HG02943 (cell line): ENCODE measurements at regions not wholly inside any gene's neighbourhood (a gene's known extent, or its start where the extent isn't known, plus 50 kb on each side); places are given as distances from the start of the nearest gene placed in this dataset.
A peak's percentile ranks its signal among the peaks of the same experiment; 100 is the strongest.
"Not testable (repeated sequence)": the region's sequence is repeated elsewhere in the genome, so short reads cannot be mapped to it uniquely, and the experiment has no call there.

Experiments used
- ATAC-seq: cut with Tn5 transposase; IDR thresholded peaks from one replicate; pipeline ENCODE4 v1.9.1; 2021; ENCODE audit warnings: mild to moderate bottlenecking, low read depth, moderate library complexity; ENCODE audit not compliant: unreplicated experiment

DNA sequence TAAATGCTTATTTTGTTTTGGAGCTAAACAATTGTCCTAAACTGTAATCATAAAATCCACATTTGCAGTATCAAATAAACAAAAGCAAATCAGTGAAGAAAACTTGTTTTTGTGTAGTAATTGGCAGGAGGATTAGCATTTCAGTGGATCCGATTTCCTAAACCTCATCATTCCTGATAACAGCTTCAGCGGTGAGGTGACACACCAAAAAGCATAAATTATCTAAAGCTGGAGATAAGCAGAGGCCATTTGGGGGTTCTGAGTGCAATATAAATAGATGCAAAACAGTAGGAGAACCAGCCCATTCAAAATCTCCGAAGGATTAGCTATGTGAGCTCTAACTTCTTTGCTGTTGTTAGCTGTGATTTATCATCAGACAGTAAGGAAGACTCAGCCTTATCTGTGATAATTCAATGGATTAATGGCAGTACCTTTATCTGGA lies 235.8 kb downstream of the EPHA7 start:
- ATAC-seq: no peak

- no peak for ATAC-seq
Measured at GRCh38 chr6:93182938-93183479, 236.3 kb downstream of the EPHA7 start.

DNA sequence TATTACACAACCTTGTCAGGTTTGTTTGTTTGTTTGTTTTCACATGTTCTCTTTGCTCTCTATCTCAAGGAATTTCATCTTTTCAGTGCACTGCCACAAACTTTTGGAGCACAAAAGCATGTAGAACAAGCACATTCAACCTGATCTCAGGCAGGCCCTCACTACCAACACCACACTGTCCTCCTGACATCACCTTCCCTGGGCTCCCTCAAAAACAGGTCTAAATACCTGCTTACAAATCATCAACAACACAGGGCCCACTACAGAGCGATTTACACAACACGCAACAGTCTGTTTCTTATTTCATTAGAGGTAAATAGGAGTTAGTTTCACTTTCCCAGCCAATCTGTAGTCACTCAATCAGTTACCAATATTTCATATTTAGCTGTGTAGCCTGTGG lies 241.4 kb downstream of the EPHA7 start:
- ATAC-seq: no peak

GRCh38 chr6:93177438-93177837 lies 241.9 kb downstream of the EPHA7 start:
- no peak for ATAC-seq

DNA sequence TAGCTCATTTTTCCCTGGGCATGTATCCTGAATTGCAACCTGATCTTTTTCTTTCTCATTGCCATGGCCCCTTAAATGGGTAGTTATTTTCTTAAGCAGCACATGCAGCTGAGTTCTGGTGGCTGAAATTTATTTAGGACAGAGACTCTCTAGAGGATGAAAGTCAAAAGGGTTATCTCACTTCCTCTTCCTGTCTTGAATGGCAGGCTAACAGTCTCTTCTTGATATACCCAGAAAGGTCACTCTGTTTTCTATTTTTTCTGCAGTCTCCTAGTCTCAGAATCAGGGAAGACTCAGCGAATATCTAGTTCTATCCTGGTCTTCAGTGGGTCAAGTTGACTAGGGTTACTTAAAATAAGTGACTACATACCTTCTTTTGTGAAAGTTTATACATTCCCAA lies 243.3 kb downstream of the EPHA7 start:
- peak; percentile 73 for ATAC-seq

DNA sequence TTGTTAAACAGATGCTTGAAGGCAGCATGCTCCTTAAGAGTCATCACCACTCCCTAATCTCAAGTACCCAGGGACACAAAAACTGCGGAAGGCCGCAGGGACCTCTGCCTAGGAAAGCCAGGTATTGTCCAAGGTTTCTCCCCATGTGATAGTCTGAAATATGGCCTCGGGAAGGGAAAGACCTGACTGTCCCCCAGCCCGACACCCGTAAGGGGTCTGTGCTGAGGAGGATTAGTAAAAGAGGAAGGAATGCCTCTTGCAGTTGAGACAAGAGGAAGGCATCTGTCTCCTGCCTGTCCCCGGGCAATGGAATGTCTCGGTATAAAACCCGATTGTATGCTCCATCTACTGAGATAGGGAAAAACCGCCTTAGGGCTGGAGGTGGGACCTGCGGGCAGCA lies 245.8 kb downstream of the EPHA7 start:
- ATAC-seq: not testable (repeated sequence)

- ATAC-seq: no peak
Measured at GRCh38 chr6:93165850-93166430, 253.4 kb downstream of the EPHA7 start.

DNA sequence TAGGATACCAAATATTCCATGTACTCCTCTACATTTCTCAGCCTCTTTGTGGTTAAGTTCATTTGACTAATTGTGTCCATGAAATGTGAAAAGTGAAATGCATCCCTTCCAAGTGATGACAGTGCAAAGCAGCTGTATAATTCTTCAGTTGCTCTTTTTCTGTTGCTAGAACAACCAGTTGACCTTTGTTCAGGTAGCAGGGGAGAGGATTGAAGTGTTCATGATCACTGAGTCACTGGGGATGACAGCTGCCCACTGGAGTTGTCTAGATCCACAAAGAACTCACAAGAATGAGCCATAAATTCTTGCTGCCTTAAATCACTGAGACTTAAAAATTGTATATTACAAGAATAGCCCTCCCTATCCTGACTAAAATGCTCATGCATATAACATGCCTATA lies 254.6 kb downstream of the EPHA7 start:
- no peak for ATAC-seq

DNA sequence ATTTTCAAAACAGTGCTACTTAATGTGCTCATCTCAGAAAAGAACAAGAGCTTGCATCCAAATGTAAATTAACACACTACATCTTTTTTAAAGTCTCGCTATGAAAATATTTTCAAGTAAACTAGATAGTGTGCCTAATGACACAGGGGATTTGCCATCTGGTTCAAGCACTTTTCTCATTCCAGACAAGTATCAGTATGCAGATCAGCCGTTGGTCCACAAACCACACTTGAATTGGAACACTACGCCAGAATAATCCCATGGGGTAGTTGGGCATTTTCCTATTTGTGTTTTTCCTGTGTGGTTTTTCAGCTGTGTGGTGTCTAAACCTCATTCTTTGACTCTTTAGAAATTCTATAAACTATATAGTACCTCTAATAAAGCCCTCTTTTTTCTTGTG lies 256.2 kb downstream of the EPHA7 start:
- ATAC-seq: no peak

- ATAC-seq: peak; percentile 83
Measured at GRCh38 chr6:93139408-93140081, 279.8 kb downstream of the EPHA7 start.

DNA sequence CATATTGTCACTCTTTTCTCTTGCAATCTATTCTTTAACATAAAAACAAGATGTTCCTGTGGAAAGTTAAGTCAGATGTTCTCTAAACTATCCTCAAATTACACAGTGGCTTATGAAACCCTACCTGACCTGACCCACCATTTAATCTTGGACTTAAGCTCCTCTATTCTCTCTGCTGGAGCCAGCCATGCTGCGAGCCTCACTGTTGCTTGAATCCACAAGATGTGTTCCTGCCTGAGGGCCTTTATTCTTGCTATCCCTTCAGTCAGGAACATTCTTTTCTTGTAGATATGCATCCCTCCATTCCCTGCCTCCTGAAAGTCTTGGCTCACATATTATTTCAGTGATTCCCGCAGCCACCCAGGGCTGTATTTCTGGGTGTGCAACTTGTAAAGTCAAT lies 283.2 kb downstream of the EPHA7 start:
- ATAC-seq: no peak

GRCh38 chr6:93124006-93124632 lies 295.2 kb downstream of the EPHA7 start:
- no peak for ATAC-seq

DNA sequence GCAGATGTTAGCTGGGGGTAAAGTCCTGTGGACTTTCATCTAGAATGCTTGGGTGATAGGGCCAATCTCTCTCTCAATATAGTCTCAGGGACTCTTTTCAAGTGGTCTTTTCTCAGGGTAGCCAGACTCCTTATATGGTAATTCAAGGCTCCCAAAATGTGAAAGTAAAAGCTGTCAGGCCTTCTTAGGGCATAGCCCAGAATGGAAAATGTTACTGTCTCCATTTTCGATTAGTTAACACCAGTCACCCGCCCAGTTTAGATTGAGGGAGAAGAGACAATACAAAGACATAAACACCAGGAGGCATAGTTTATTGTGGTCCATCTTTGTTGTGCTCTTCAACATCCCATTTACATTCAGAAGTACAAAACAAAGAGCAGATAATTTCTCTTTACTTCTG lies 295.8 kb downstream of the EPHA7 start:
- no peak for ATAC-seq

DNA sequence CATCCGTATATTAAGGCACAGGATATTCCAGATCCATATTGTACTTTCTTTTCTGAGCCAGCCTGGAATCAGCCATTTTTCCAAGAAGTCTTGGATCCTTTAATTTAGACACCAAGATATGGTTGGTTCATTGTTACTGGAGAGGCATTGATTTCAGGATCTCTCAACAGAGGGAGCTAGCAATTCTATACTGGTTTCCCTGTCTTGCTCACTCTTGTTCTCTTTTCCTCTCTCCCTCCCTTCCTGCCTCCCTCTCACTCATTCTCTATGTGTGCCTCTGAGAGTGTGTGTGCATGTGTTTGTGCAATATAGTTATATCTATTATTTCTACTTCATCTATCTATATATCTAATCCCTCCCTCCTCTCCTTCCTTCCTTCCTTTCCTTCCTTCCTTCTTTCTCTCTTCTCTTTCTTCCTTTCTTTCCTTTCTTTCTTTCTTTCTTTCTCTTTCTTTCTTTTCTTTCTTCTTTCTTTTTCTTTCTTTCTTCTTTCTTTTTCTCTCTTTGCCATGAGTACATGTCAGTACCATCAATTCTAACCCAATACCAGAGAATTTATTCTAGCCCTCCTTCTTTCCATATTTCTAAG lies 299.1 kb downstream of the EPHA7 start:
- no peak for ATAC-seq

- ATAC-seq: no peak
Measured at GRCh38 chr6:93105907-93106306, 313.5 kb downstream of the EPHA7 start.

GRCh38 chr6:93105017-93105416 lies 314.3 kb downstream of the EPHA7 start:
- no peak for ATAC-seq

DNA sequence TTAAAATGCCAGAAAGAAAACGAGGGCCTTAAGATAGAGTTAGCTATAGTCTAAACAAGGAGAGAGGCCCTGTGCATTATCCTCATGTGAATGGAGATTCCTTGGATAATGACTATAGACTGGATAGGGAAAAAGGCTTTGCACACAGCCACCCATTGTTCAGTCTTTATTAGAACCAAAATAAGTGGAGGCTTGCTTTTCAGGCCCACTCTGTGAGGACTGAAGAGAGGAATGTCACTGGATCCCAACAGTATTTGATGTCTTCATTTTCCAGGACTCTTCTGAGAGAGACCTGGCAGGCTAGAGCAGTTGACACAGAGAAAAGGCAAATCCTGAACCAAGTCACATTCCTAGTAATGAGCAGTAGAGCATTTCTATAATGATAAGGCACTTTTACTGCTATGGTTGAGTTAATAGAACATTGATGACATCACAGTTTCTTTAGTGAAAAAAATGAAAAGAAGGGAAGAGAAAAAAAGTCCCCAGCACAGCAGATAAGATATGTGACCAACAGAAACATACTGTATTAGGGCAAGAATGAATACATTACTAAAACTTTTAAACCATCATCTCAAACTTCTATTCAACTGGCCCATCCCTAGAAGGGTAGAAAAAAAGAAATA lies 315.1 kb downstream of the EPHA7 start:
- no peak for ATAC-seq

DNA sequence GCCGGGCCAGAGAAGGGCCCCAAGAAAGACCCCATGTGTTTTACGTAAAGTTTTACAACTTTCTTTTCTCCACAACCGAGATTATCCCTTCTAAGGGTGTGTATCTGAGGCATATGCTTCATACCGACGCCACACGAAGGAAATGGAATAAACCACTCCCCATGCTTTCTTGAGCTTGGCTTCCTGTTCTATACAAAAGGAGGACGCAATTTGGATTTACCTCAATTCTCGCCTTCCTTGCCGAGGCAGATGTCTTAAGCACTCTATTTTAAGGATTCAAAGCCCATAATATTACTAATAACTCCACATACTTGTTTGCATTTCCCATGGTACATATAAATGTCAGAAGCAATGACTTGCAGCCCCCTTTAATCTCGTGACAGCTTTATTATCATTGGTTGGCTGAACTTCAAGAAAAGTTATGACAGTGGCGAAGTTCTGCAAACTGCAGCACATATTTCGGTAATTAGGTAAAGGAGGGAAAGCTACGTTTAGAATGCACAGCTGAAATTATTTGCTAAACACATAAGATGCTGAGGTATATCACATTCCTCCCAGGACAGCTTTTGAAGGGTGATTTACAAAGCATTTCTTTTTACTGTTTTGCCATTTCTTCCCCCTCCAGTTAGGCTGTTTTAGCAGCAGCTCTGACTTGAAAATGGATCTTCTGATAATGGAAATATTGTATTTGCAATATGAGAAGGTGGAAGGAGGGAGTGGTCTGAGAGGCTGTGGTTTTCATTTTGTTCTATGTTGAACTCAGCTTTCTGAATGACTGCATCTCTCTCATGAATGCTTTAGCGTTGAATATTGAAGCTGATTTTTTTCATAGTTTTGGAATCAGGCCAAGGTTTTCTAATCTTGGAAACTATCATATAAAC lies 330.5 kb downstream of the EPHA7 start:
- no peak for ATAC-seq

DNA sequence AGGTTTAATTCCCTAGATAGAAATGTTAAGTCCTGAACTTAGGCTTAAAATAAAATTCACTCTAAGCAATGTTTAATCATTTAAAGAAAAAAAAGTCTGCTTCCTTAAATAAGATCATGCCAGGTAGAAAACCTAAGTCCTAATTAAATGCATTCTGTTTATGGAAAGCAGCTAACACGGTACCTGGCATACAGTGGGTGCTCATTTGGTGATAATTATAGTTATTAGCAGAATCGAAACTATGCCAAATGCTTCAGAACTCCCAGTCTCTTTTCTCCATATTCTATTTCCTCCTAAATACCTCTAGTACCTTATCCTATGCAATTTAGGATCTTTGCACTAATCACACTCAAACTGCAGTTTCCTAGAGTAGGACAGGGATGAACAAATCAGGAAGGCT lies 331.8 kb downstream of the EPHA7 start:
- no peak for ATAC-seq

GRCh38 chr6:93086351-93086750 lies 333.0 kb downstream of the EPHA7 start:
- no peak for ATAC-seq
